Hepatocyte (in vitro differentiated cells): ENCODE measurements at regions not wholly inside any gene's neighbourhood (a gene's known extent, or its start where the extent isn't known, plus 50 kb on each side); places are given as distances from the start of the nearest gene placed in this dataset.

Experiments used
- CTCF ChIP-seq: fragments of 200-600 bp; sonication (generic); IDR thresholded peaks from 2 replicates; pipeline ENCODE4 v1.5.1; 2016; ENCODE audit warnings: antibody characterized with exemption, mild to moderate bottlenecking; ENCODE audit not compliant: poor library complexity
- EZH2 ChIP-seq: fragments of 200-600 bp; sonication (generic); IDR thresholded peaks from 2 replicates; pipeline ENCODE4 v1.6.1; 2016; ENCODE audit warnings: antibody characterized with exemption, mild to moderate bottlenecking, borderline replicate concordance
- EZH2phosphoT487 ChIP-seq: fragments of 200-600 bp; sonication (generic); IDR thresholded peaks from one replicate; pipeline ENCODE4 v1.6.1; 2018; ENCODE audit warnings: antibody characterized with exemption, mild to moderate bottlenecking, low read depth, moderate library complexity; ENCODE audit not compliant: unreplicated experiment, severe bottlenecking

DNA sequence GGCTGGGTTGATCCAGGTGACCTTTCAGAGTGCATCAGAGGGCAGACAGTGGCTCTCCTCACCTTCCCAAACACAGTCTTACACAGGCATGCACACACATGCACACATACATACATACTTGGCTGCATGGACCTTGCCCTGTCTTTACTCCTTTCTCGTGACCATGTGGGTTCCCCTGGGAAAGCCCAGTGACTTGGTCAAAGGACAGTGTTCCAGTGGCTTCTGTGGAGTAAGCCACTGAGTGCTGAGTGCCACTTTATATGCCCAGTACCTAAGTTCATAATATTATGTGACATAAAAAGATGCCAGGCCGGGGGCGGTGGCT is 249.4 kb downstream of the MYCN start:
- TF ChIP-seq EZH2 (no peak), CTCF (no peak), EZH2phosphoT487 (no peak)
